ENCODE measurements at regions not wholly inside any gene's neighbourhood (a gene's known extent, or its start where the extent isn't known, plus 50 kb on each side); places are given as distances from the start of the nearest gene placed in this dataset.

- no peak for TF ChIP-seq POLR2A (IDR thresholded peaks at IDR 0.05)
- TF ChIP-seq, protein P1, sequence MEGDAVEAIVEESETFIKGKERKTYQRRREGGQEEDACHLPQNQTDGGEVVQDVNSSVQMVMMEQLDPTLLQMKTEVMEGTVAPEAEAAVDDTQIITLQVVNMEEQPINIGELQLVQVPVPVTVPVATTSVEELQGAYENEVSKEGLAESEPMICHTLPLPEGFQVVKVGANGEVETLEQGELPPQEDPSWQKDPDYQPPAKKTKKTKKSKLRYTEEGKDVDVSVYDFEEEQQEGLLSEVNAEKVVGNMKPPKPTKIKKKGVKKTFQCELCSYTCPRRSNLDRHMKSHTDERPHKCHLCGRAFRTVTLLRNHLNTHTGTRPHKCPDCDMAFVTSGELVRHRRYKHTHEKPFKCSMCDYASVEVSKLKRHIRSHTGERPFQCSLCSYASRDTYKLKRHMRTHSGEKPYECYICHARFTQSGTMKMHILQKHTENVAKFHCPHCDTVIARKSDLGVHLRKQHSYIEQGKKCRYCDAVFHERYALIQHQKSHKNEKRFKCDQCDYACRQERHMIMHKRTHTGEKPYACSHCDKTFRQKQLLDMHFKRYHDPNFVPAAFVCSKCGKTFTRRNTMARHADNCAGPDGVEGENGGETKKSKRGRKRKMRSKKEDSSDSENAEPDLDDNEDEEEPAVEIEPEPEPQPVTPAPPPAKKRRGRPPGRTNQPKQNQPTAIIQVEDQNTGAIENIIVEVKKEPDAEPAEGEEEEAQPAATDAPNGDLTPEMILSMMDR (IDR thresholded peaks at IDR 0.05): no peak
These were observed 210.0 kb downstream of the AUH start for GRCh38 chr9:91151718-91152095.
